GM12873 (cell line): ENCODE measurements at regions not wholly inside any gene's neighbourhood (a gene's known extent, or its start where the extent isn't known, plus 50 kb on each side); places are given as distances from the start of the nearest gene placed in this dataset.

Source experiments
- TF ChIP-seq, protein P1 (sequence below): IDR thresholded peaks from 2 replicates; pipeline ENCODE4 v1.5.1; 2012; ENCODE audit warnings: low read depth, mild to moderate bottlenecking, moderate library complexity, low read length, control low read depth; ENCODE audit not compliant: insufficient read depth; ENCODE audit errors: missing control alignments

DNA sequence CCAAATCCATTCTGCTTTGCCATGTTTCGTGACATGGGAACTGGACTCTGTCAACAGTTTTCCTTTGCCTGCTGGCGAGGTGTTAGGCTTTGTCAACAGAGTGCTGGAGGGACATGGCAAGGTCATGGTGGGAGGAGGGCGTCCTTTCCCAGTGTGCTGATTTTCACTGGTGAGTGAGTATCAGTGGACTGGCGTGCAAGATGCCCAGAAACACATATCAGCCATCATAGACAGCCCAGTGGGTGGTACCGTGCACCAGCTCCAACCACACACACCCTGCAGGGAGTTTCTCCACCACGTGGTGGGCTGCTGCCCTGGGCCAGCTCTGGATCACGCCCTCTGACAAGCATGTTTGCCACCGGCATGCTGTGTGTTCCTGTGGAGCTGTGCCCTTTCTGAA is 50.0 kb upstream of the ABL1 start:
- TF ChIP-seq, protein P1, sequence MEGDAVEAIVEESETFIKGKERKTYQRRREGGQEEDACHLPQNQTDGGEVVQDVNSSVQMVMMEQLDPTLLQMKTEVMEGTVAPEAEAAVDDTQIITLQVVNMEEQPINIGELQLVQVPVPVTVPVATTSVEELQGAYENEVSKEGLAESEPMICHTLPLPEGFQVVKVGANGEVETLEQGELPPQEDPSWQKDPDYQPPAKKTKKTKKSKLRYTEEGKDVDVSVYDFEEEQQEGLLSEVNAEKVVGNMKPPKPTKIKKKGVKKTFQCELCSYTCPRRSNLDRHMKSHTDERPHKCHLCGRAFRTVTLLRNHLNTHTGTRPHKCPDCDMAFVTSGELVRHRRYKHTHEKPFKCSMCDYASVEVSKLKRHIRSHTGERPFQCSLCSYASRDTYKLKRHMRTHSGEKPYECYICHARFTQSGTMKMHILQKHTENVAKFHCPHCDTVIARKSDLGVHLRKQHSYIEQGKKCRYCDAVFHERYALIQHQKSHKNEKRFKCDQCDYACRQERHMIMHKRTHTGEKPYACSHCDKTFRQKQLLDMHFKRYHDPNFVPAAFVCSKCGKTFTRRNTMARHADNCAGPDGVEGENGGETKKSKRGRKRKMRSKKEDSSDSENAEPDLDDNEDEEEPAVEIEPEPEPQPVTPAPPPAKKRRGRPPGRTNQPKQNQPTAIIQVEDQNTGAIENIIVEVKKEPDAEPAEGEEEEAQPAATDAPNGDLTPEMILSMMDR = no peak
